Testis (tissue), 2 donors: ENCODE measurements at regions not wholly inside any gene's neighbourhood (a gene's known extent, or its start where the extent isn't known, plus 50 kb on each side); places are given as distances from the start of the nearest gene placed in this dataset.

Experiments used
- POLR2A ChIP-seq: fragments of 450-650 bp; IDR thresholded peaks from one replicate; pipeline ENCODE4 v1.6.1; 2017; ENCODE audit warnings: antibody characterized with exemption, mild to moderate bottlenecking, moderate library complexity
- TF ChIP-seq, protein P1 (sequence below), 3 experiments: fragments of 450-650 bp in 2 of 3; fragments of 200-600 bp in 1 of 3; sonication (generic) in 1 of 3; IDR thresholded peaks; one replicate each; pipeline ENCODE4 v1.5.1; 2016 to 2019; ENCODE audit warnings: antibody characterized with exemption in 3 of 3, mild to moderate bottlenecking in 2 of 3, moderate library complexity in 1 of 3

DNA sequence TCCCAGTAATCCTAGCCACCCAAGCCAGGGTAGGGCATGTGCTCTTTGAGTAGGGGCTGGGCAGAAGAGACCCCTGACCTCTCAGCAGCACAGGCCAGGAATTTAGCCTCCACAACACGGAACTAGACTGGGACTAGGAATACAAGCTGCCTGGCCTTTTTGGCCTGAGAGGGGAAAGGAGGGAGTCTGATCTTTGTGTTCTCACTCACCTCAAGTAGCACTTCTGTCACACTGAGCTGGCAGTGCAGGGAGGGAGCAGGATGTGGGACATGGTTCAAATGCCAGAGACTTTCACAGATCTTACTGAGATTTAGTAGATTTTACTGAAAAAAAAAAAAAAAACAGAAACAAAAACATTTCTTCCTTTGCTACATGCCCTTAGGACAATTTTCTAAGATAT is 395.2 kb downstream of the CMPK2 start:
- no peak for TF ChIP-seq POLR2A
- TF ChIP-seq, protein P1, sequence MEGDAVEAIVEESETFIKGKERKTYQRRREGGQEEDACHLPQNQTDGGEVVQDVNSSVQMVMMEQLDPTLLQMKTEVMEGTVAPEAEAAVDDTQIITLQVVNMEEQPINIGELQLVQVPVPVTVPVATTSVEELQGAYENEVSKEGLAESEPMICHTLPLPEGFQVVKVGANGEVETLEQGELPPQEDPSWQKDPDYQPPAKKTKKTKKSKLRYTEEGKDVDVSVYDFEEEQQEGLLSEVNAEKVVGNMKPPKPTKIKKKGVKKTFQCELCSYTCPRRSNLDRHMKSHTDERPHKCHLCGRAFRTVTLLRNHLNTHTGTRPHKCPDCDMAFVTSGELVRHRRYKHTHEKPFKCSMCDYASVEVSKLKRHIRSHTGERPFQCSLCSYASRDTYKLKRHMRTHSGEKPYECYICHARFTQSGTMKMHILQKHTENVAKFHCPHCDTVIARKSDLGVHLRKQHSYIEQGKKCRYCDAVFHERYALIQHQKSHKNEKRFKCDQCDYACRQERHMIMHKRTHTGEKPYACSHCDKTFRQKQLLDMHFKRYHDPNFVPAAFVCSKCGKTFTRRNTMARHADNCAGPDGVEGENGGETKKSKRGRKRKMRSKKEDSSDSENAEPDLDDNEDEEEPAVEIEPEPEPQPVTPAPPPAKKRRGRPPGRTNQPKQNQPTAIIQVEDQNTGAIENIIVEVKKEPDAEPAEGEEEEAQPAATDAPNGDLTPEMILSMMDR (IDR thresholded peaks at IDR 0.05), result no peak
